ENCODE measurements at regions not wholly inside any gene's neighbourhood (a gene's known extent, or its start where the extent isn't known, plus 50 kb on each side); places are given as distances from the start of the nearest gene placed in this dataset.

DNA sequence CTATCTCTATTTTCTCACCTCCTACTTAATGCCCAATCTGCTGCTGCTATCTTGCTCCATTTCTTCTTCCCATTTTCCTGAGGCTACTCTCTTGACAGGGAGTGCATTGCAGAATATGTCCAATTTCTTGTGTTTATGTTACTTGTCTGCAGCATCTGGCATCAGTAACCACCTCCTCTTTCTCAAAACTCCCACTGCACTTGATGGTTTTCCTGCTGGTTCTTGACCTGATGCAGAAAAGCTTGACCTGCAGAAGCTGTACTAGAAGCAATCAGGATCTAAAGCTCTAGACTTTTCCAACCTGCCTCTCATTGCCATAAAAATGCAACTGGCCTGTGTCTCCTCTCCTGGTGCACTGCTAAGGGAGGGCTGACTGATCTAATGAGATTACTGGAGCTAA, 287.8 kb downstream of the ZEB1 start:
- DNase-seq (ENCODE audit: low read depth), result no peak

DNA sequence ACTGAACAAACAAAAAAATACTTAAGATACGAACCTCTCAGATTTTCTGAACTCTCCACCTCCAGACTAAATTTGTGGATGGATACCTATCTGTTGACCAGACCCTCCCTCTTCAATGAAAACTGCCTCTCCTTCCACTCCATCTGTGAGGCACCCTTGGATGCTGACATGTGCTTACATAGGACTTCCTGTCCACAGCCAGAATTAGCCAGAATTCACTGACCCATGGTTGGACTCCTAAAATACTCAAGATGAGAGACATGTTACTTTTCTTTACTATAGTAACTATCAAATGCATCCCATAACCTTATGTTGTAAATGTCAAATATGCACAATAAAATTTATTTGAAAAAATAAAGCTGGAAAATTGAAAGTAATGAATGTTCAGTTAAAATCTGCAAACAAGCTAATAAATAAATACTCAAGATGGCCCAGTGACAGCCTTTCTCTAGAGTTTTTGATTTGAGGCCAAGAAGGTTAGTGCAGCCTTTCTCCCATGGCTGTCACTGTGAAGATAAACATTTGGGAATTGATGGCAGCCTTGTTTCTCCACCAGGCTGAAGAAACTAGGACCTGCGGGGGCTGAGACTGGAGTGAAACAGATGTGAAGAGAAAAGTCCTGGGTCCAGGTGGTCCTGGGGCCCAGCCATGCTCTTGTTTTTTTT, 287.0 kb downstream of the ZEB1 start:
- DNase-seq (ENCODE audit: low read depth), result no peak

DNA sequence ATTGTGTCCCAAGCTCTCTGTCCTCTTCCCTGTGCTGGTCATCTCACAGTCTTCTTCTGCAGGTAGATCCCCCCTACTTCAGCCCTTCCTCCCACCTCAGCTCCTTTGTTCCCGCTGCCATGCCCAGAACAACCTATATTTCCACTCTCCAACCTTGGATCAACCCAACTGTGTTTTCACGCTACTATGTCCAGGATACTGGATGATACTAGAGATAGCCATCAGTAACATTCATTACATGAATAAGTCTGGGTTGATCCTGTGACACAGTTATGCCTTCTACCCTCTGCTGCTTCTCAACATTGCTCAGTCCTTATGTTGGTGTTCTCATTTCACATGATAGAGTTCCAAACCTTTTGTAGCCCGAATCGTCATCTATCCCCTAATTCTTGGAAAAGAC, 286.4 kb downstream of the ZEB1 start:
- no peak for DNase-seq (ENCODE audit: low read depth)

DNA sequence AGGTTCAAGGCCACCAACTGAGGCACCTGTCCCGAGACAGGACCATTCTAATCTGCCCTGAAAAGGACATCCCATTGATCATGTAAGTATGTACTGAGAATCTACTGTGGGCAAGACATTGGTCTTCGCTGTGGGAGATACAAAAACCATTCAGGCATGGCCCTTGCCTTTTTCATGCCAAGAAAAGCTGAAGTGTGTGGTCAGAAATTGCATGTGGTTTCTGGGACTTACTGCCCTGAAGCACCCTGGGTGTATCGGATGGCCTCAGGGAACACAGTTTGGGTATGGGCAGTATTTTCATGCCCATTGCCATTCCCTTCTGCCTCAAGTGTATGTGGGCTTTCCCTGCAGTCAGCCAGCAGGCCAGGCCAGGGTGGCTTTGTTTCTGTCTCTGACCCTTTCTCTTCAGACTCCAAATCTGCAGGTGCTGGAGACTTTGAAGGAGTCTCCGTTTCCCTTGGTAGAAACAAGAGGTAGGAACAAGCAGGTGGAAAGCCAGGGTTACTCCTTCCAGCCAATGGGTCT, 285.7 kb downstream of the ZEB1 start:
- no peak for DNase-seq (ENCODE audit: low read depth)

DNA sequence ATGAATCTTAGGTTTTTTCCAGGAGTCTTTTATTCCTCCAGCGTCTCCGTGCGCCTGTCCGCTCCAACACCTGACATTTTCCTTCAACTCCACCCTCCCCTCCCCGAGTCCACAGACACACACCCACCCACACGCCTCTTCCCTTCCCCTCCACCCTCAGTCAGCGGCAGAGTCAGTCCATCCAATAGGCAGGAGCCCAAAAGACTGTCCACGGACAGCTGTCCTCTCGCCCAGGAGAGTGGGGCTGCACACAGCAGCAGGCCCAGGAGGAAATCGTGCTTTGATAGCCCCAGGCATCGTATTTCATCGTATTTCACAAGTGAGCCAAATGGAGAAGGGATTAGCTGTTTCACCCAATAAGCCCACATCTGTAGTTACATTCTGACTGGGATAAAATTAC, 285.1 kb downstream of the ZEB1 start:
- no peak for DNase-seq (ENCODE audit: low read depth)

DNA sequence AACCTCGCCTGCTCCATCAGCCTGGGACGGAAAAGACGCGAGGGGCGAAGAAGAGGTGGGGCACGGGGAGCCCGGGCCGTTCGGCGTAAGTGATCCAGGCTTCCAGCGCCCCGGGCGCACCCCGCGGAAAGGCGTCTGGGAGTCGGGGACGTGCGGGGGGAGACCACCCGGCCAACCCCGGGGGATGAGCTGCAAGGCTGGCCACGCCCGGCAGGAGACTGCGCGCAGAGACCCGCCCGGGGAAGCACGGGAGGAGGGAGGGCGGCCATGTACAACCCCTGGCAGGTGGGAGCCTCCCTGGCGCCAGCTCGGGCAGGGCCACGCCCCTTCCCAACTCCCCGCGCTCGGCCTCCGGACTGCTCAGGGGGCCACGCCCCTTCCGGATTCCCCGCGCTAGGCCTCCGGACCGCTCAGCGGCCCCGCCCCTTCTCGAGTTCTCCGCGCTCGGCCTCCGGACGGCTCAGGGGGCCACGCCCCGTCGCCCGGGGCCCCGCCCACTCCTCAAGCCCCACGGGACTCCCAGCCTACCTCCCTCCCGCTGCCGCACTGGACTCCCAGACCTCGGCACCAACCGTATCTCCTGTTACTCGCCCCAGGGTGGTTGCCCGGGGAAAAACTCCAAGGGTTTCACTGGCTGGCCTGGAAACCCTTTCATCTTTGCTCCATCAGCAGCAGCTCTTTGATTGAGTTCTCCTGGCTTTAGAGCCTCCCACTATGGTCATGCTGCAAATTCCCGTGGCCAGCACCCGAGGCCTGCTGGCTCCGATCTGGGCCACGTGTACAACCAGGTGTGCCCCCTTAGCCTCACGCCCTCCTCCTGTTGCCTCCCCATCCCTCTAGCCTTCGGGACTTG, 284.4 kb downstream of the ZEB1 start:
- DNase-seq (ENCODE audit: low read depth), result peak; percentile 90

DNA sequence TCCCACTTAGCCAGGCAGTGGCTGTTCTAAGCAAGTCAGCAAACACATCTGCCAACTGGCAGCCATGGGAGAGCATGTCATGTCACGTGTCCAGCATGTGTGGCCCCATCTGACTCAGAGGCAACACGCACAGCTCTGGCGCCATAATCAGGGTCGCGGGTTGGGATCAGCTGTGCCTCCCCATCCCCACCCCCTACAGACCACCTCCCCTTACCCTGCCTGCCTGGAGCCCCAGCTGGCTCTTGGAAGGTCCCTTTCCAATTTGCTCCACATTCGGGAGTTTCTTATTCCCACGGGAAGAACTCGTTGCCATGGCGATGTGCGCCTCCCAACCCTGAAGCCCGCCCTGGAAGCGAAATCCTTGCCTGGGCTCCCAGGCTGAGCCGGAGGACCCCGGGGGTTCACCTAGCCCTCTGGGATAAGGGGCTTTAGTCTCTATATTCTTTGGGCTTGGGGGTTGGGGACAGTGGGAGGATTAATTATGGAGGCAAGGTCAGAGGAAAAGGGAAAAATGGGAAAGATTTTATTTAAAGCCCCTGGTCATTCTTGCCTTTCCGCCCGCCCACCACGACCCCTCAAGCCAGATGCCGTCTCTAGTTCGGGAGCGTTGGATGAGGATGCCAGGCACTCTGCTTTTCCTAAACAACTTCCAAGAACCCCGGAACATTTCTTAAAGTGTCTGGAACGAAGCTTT, 283.7 kb downstream of the ZEB1 start:
- DNase-seq (ENCODE audit: low read depth), result no peak

DNA sequence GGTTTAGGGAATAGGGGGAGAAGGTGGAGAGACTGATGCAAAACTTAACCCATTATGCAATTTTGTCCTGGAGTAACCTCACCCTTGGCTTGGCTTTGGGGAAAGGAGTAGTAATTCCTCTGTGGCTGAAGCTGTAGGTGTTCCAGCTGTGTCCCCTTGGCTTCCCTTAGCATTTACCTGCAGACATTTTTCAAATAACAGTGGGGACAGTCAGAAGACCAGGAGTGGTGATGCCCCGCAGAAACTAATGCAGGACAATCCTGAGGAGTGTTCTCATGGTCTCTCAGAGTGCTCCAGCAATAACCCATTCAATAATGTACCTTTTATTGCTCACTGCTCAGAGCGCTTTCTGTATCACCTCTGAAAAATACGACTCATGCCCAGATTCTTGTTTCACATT, 282.1 kb downstream of the ZEB1 start:
- no peak for DNase-seq (ENCODE audit: low read depth)

DNA sequence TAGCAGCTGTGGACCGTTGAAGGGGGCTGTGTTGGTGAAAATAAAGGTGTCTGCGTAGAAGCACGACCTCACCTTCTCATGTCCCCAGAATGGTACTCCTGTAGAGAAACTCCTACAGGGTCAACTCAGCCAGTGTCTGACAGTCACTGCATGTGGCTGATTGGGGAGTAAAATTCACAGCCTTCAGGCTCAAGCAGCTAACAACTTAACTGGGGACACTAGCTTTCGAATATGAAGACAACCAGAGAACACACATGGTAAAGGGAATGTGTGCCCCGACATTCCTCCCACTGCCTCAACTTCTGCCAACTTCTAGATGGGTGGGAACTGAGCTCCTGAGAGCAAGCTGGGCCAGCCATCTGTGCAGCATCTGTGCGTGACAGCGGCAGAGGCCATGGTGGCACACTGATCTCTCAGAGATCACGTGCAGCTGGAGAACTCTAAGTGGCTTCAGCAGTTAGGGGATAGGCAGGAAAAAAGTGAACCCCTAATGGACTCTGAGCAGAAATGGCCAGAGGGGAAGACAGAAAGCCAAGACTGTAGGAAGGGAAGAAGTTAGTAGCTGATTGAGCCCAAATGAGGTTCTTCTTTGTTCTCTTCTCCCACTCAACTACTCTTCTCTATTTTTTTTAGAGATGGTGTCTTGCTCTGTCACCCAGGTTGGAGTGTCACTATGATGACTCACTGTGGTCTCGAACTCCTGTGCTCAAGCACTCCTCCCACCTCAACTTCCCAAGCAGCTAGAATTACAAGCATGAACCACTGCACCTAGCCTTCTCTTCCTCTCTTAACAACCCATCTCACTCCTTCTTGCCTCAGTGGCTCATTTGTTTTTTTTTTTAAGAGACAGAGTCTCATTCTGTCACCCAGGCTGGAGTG, 280.8 kb downstream of the ZEB1 start:
- DNase-seq (ENCODE audit: low read depth), result no peak

DNA sequence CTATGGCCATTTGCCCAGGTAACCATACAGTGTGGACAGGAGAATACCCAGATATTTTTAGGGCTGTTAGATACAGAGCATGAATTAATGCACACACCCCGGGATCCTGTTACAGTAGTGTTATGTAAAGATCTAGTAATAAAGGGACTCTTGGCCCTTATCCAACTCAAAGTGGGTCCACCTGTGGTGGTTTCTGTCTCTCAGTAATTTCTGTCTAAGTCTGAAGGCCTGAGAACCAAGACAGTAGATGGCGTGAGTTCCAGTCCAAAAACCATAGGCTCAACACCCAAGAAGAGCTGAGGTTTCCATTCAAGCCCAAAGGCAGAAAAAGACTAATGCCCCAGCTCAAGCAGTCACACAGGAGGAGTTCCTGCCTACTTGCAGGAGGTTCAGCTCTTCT, 277.7 kb downstream of the ZEB1 start:
- DNase-seq (ENCODE audit: low read depth), result no peak

DNA sequence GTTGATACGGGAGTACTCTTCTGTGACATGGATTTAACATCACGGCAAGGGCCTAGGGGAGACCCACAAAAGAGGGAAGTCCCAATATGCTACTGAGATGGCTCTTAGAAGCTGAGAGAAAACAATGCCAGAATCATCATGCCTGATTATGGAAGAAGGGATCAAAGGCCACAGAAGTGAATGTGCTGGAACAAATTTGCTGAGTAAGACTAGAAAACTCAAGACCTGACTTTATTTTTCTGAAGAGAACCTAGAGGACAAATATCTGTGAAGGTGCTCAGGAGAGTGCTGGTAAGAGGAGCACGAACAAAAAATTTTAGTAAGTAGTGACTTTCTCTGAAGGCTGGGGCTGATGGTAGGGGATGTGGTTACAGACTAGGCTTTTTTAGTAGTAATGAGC, 277.0 kb downstream of the ZEB1 start:
- DNase-seq (ENCODE audit: low read depth), result no peak

DNA sequence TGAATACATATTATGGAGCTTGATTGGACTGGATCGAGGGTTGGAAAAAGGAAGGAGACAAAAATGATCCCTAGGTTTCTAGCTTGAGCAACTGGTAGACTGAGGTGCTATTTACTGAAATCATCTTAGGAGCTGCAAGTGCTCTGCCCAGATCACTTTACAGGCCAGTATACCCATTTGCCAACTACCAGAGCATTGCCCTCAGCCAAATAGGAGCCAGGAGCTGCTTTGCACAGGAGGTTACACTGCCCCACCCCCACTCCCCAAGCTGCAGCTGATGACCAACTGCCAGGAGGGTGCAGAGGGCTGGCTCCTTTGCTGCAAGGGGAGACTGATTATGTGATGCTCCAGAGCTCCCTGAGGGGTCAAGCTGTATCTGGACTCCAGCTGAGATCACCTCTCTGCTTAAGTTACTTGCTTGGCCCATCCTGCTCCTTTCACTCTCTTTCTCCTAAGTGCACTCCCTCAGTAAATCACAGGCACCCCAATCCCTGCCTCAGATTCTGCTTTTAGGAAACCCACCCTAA, 275.4 kb downstream of the ZEB1 start:
- DNase-seq (ENCODE audit: low read depth), result no peak

DNA sequence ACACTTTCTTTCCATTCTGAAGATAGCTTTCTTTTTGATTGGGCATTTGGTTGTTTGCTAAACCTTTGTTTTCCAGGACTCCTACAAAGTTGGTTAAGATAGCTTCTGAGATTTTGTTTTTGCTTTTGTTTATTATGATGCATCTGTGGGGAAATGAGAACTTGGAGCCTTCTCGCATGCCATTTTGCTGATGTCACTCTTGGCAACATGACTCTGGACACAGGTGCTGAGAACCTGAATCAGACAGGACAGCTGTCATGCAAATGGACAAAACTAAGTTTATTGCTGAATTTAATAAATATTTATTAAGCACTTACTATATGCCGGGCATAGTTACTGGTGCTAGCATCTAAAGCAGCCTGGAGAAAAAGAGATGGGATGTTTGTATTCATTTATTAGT, 274.1 kb downstream of the ZEB1 start:
- DNase-seq (ENCODE audit: low read depth), result no peak

DNA sequence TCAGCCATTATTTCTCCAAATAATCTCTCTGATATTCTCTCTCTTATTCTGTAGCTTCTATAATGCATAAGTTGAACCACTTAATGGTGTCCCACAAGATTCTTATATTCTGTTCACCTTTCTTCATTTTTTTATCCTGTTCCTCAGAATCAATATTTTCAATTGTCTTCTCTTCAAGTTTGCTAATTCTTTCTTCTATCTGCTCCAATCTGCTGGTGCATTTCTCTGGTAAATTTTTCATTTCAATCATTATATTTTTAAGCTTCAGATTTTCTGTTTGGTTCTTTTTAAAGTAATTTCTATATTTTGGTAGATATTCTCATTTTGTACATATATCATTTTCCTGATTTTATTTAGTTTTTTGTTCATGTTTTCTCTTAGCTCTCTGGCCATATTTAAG, 272.6 kb downstream of the ZEB1 start:
- no peak for DNase-seq (ENCODE audit: low read depth)

DNA sequence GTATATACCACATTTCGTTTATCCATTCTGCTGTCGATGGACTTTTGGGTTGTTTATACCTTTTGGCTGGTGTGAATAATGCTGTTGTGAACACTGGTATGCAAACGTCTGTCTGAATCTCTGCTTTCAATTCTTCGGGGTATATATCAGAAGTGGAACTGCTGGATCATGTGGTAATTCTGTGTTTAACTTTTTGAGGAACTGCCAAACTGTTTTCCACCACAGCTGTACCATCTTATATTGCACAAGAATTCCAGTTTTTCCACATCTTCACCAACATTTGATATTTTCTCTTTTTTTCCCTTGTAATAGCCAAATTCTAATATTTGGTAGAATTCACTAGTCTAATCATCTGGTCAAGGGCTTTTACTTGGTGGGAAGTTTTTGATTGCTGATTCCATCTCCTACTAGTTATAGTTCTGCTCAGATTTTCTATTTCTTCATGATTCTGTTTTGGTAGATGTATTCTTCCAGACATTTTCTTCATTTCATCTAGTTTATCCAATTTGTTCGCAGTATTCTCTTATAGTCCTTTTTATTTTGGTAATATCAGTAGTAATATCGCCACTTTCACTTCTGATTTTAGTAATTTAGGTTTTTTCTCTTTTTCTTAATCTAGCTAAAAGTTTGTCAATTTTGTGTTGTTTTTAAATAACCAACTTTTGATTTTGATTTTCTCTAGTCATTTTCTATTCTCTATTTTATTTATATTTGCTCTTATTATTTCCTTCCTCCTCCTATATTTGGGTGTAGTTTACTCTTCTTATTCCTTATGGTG, 271.2 kb downstream of the ZEB1 start:
- no peak for DNase-seq (ENCODE audit: low read depth)

DNA sequence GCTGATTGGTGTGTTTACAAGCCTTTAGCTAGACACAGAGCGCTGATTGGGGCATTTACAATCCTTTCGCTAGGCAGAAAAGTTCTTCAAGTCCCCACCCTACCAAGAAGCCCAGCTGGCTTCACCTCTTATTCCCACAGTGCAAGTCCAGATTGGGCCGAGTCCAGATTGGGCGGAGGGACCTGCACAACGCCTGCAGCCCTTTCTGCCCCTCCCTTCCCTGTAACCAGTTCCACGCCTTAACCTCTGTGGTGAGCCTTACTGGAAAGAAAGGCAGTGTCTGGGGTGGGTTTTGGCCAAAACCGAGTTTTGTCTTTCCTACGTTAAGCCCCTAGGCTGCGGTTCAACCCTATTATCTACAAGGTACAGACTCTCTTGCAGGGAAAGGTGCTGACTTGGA, 268.7 kb downstream of the ZEB1 start:
- DNase-seq (ENCODE audit: low read depth), result no peak

DNA sequence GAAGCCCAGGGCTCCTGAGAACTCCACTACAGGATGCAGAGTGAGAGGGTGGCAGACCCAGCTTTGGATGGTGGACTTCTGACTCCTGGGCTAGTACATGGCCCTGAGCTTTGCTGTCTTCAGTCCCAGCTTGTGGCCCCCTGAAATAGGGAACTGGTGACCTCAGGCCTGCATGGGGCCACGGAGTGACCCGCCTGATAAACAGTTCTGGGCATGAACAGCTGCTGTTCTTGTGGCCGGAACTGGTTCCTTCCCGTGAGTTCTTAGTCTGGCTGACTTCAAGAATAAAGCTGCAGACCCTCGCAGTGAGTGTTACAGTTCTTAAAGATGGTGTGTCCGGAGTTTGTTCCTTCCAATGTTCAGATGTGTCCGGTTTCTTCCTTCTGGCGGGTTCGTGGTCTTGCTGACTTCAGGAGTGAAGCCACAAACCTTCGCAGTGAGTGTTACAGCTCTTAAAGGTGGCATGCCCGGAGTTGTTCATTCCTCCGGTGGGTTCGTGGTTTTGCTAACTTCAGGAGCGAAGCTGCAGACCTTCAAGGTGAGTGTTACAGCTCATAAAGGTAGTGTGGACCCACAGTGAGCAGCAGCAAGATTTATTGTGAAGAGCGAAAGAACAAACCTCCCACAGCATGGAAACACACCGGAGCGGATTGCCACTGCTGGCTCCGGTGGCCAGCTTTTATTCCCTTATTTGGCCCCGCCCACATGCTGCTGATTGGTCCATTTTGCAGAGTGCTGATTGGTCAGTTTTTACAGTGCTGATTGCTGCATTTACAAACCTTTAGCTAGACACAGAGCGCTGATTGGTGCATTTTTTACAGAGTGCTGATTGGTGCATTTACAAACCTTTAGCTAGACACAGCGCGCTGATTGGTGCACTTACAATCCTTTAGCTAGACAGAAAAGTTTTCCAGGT, 268.0 kb downstream of the ZEB1 start:
- DNase-seq (ENCODE audit: low read depth), result no peak

DNA sequence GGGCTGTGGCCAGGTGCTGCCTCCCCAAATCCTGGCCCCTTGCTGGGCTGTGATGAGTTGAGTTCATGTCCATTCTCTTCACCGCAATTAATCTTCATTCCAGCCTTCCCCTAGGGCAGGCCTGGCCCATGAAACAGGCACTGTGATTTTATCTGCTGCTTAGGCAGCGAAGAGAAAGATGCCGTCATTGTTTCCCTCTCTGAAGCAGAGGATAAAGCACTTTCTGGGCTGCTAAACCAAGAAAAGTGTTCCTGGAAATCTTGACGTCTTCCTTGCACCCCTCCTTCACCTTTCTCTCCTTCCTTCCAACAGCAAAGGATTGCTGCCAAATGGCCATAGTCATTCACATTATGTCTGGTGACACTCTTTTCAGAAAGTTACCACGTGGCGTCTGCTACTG, 265.9 kb downstream of the ZEB1 start:
- DNase-seq (ENCODE audit: low read depth), result no peak

DNA sequence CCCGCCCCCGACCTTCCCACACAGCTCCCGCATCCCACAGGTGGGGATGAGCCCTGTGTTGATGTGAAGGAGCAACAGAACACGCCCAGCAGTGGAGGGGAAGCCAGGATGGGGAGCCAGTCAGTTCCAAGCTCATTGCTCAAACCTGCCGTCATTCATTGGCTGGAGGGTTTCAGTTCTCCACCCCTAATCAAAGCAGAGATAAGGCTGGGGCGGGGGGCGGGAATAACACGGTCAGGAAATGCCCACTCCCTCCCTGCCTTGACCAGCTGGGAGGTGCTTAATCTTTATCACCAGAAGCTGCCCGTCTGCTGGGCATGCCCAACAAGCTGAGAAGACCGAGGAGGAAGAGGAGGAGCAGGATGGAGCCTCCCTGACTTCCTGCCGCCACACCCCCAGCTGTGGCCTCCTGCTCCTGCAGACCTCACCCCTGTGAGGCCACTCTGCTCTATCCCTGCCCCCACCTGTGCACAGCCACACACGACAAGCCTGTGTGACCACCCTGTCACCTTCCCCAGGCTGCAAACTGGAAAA, 265.1 kb downstream of the ZEB1 start:
- no peak for DNase-seq (ENCODE audit: low read depth)

DNA sequence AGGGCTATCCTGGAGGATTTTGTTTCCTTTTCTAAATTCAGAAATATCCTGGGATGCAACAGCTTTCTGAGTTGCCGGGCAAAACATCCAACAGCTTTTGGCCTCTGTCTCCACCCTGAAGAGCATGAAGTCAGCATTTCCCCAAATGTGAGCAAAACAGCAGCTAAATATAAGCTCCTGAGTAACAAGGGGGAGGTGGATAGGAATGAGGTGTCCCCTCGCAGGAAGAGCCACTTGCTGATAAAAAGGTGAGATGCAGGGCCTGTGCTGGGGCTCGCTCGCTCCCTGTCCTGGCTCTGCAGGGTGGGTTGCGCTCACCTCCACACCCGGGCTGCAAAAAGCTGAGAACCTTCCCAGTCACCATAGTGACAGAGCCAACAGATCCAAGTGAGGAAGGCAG, 264.3 kb downstream of the ZEB1 start:
- no peak for DNase-seq (ENCODE audit: low read depth)

Data from activated T-cell treated with anti-CD3 and anti-CD28 coated beads for 48 hours (primary cell).